ENCODE measurements at regions not wholly inside any gene's neighbourhood (a gene's known extent, or its start where the extent isn't known, plus 50 kb on each side); places are given as distances from the start of the nearest gene placed in this dataset.

GRCh38 chr6:6512711-6513110, 75.8 kb upstream of the LY86 start:
- no peak for TF ChIP-seq TAF1 (IDR thresholded peaks at IDR 0.05; ENCODE audit: low read depth)
- no peak for TF ChIP-seq EP300 (IDR thresholded peaks at IDR 0.05; ENCODE audit: borderline replicate concordance)
- TF ChIP-seq USF1 (IDR thresholded peaks at IDR 0.05): no peak
- TF ChIP-seq TCF12 (IDR thresholded peaks at IDR 0.05; ENCODE audit: low read depth): no peak
- TF ChIP-seq CREB1 (IDR thresholded peaks at IDR 0.05; ENCODE audit: low read depth): no peak
